CD4-positive, alpha-beta T cell treated with Interleukin-1 beta for 1 hour (primary cell): ENCODE measurements at regions not wholly inside any gene's neighbourhood (a gene's known extent, or its start where the extent isn't known, plus 50 kb on each side); places are given as distances from the start of the nearest gene placed in this dataset.

Source experiments
- DNase-seq, 2 donors: peaks; one replicate each; pipeline ENCODE4 v3.0.0-alpha.2; 2020 to 2022

DNA sequence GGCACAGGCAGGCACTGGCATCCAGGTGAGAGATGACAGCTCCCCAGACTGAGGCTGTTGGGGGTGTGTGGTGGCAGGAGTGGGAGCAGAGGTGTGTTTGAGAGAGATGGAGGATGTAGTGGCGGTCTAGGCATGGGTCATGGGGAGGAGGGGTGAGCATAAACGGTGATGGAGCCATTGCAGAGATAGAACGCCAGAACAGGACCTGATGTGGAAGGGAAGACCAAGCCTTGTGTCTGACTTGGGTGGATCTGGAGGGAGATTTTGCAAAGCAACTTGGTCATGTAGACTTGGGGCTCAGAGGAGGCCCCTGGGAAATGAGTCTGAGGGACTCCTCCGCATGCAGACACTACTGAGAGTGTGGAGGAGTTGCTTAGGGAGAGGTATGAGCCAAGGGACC is 50.0 kb upstream of the CLDN5 start:
- no peak for DNase-seq

- DNase-seq, result peak; percentile 25 to 46
Measured at GRCh38 chr22:19576460-19577421, 52.5 kb upstream of the CLDN5 start.

GRCh38 chr22:19577422-19577966 is 53.3 kb upstream of the CLDN5 start:
- no peak for DNase-seq

DNA sequence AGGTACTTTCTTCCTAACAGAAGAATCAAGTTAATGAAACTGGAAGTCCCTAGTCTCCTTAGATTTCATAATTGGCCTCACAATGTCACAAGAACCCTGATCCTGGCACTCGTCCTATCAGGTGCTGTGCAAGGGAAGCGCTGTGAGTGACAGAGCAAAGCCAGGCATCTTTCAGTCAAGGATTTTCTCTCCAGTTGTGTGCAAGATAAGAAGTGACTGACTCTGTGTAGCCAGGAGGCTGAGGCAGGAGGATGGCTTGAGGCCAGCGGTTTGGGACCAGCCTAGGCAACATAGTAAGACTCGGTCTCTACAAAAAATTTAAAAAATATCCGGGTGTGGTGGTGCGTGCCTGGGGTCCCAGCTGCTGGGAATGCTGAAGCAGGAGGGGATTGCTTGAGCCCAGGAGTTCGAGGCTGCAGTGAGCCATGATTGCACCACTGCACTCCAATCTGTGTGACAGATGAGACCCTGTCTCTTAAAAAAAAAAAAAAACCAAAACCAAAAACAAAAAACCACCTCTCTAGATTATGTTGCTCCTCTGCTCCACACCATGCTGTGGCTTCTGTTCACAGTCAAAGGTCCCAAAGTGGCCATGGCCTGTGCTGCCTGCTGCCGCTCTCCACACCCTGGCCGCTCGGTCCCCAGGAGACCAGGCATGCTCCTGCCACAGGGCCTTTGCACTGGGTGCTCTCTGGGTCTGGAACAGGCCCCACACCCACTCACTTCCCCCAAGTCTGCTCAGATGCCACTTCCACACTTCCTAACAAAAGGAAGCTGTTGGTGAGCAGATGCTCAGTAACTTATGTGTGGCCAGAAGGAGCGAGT is 54.2 kb upstream of the CLDN5 start:
- no peak for DNase-seq

DNA sequence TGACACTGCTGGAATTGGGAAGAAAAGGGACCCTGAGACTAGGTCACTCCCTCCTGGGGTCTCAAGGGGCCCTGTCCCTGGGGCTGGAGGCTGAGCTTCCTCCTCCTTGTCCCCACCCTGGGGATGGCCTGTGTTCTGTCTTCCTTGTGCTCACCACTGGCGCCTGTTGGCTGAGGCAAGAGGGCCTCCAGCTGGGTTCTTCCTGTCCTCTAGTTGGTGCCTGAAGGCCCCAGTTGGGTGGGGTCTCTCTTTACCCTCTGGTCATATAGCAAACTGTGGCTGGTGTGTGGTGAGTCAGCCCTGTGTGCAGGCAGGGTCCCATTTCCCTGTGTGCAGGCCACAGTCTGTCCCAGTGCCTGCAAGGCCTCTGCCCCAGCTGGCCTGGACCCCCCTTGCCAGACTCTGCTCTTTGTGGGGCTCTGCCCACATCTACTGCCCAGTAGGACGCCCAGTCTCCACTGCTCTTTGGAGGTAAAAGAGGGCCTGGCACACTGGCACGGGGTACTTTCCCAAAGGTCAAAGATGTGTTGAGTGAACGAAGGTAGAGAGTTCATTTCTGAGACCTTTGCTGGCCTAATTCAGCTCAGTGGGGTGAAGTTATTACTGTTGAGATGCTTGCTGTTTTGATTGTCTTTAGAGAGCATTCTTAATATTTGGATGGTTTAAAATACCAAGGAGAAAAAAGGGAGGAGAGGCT is 55.1 kb upstream of the CLDN5 start:
- DNase-seq, result no peak

DNA sequence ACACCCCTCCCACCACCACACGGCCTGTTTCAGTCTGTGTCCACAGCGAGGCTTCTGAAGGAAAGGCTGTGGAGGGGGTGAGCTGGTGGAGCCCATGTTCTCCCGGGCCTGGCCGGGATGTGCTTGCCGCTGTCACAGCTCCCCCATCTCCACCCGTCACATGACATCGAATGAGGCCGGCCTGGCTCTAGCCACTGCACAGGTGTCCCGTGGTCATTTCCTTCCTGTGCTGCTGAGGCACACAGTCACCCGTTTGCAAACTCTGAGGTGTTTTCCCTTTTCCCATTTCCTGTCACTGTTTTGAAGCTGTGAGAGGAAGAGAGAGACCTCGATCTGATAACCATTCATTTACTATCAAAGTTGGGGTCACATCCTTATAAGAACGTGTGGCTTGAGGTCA is 55.7 kb upstream of the CLDN5 start:
- DNase-seq, result peak in 1 of 2 donors; percentile 10

DNA sequence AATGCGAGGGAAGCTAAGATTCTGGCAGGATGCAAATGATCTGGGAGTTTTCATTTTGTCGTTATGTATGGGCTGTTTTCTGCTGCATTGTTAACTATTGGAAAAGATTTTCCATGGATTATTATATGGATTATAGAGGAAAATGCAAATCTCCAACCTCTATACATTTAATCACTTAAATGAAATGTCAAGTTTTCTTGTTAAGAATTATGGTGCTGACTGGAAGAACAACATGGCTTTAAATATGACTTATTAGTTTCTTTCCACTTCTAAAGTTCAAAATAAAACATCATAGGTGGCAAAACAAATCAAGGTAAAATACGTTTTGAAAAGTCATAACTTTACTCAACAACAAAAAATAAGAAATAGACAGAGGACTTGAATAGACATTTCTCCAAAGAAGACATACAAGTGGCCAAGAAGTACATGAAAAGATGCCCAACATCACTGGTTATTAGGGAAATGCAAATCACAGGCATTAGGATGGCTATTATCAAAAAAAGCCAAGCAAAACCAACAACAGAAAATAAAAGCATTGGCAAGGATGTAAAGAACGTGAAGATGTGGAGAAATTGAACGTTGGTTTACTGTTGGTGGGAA is 56.2 kb upstream of the CLDN5 start:
- no peak for DNase-seq

GRCh38 chr22:19582033-19582693 is 58.0 kb upstream of the CLDN5 start:
- no peak for DNase-seq

- no peak for DNase-seq
Measured at GRCh38 chr22:19586922-19587684, 62.9 kb upstream of the CLDN5 start.

DNA sequence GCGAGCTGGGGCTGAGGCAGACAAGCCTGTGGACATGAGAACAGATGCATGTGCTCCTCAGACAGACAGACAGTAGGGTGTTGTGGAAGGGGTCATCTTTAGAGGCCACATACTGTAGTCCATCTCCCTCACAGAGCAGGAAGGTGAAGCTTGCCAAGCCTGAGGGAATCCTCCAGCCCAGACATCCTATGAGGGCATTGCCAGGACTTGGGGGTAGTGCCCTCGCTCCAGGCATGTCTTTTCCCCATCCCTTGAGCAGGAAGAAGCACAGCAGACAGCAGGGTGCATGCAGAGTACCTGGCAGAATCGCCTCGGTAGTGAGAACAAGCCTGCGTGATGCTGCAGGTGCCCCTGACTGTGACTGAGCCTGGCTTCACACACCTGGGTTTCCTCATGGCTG is 66.5 kb upstream of the CLDN5 start:
- DNase-seq, result no peak

DNA sequence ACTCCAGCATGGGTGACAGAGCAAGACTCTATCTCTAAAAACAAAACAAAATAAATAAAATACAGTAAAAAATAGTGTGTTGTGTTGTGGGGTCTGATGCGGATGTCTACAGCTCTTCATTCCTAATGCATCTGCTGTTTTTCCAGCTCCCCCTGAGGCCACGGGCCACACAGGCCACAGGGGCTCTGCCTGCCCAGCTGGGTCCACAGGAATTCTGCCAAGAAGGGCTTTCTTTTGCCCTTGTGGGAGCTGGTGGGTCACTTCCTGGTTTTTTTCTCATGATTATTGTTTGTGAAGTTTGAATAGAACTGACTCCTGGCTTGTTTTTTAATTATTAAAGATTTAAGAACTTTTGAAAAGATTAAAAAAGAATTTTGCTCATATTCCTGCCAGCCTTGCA is 67.4 kb upstream of the CLDN5 start:
- no peak for DNase-seq

DNA sequence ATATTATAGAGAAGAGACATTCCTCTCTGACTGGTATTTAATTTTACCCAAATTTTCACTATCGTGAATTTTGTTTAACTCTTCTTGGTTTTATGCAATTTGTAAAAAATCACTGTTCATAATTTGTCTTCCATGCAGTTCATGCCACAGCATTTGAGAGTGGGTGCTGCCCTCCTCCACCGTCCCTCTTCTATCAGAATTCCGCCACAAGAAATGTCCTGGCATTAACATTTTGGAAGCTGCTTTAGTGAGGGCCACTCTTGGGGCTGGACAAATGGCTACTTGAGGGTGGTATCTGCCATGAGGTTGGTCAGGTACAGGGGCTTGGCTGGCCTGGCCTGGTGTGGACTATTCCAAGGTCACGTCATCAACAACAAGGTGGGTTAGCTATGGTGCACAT is 68.3 kb upstream of the CLDN5 start:
- DNase-seq, result no peak

- no peak for DNase-seq
Measured at GRCh38 chr22:19593991-19594569, 69.9 kb upstream of the CLDN5 start.

GRCh38 chr22:19595532-19595931 is 71.3 kb upstream of the CLDN5 start:
- DNase-seq, result no peak

GRCh38 chr22:19596680-19597398 is 72.6 kb upstream of the CLDN5 start:
- DNase-seq, result no peak

- DNase-seq, result peak; percentile 56 to 61
Measured at GRCh38 chr22:19597399-19597735, 73.2 kb upstream of the CLDN5 start.

DNA sequence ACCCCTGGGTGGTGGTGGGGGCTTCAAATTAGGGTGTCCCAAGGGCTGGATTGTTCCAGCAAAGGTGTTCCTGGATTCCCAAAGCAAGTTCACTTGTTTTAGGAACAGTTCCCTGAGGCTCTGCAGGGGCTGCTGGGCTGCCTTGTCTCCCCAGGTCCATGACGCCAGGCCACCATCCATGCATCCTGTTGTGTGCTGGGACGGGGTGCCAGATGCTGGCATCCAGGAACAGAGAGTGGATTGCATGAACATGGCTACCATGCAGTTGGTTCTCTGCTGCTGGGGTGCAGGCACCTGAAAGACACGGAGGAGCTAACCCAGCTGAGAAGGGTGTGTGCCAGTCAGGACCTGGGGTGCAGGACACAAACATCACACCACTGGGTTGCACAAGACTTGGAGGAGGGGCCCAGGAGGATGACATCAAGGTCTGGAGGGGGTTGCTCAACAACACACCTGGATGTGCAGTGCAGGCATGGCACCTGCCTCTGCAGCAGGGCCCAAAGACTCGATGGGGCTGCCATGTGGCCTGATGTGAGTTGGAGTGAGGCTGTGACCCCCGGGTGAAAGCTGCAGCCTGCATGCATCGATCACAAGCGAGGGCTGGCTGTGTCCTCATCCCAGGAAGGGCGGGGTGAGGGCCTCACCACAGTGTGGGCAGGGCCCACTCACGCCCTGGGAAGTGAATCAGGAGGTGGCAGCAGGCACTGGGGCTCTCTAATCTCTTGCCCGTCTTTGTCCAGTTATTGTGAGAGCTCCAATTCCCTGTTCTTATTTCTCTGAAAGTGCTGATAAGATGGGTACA is 74.0 kb upstream of the CLDN5 start:
- no peak for DNase-seq

DNA sequence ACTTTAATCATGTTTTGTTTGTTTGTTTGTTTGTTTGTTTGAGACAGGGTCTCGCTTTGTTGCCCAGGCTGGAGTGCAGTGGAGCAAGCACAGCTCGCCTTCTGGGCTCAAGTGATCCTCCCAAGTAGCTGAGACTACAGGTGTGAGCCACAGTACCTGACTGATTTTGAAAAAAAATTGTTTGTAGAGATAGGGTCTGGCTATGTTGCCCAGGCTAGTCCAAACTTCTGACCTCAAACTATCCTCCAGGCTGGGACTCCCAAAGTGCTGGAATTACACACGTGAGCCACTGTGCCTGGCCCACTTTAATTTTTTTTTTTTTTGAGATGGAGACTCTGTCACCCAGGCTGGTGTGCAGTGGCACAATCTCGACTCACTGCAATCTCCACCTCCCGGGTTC is 74.8 kb upstream of the CLDN5 start:
- no peak for DNase-seq

- DNase-seq, result no peak
Measured at GRCh38 chr22:19599626-19600243, 75.5 kb upstream of the CLDN5 start.
